Spleen (tissue), 7 donors: ENCODE measurements at regions not wholly inside any gene's neighbourhood (a gene's known extent, or its start where the extent isn't known, plus 50 kb on each side); places are given as distances from the start of the nearest gene placed in this dataset.

Source experiments
- CTCF ChIP-seq, 11 experiments: fragments of 200-600 bp in 7 of 11; fragments of 450-650 bp in 4 of 11; sonication (generic) in 4 of 11; IDR thresholded peaks in 8 of 11; conservative IDR thresholded peaks in 3 of 11; 1 replicate in 7 of 11; 2 replicates in 4 of 11; pipeline versions ENCODE4 v1.4.0 to v1.8.0; 2016 to 2021; ENCODE audit warnings: antibody characterized with exemption in 11 of 11, inconsistent platforms in 4 of 11, mild to moderate bottlenecking in 1 of 11
- POLR2A ChIP-seq, 3 donors: fragments of 450-650 bp; IDR thresholded peaks; one replicate each; pipeline ENCODE4 v1.5.1; 2017; ENCODE audit warnings: antibody characterized with exemption in 3 of 3, mild to moderate bottlenecking in 1 of 3
- POLR2AphosphoS5 ChIP-seq, 3 donors: sonication (generic); formaldehyde crosslinking; IDR thresholded peaks; one replicate each; pipeline ENCODE4 v1.5.1; 2017; ENCODE audit warnings: antibody characterized with exemption in 3 of 3
- donor health status: DM: no; HTN: no; CAD: no; lungs with moderate emphysema.
- donor health status: DM: no; HTN: no; CAD: no.
- donor health status: DM: no; HTN: no; CAD: no.

GRCh38 chr9:23194281-23194680 lies 631.8 kb downstream of the ELAVL2 start:
- TF ChIP-seq CTCF (IDR thresholded peaks at IDR 0.05 in 8 of 11, conservative IDR thresholded peaks at IDR 0.05 in 3 of 11) (no peak), POLR2AphosphoS5 (IDR thresholded peaks at IDR 0.05) (no peak), POLR2A (IDR thresholded peaks at IDR 0.05) (no peak)
